22Rv1 (cell line): ENCODE measurements at regions not wholly inside any gene's neighbourhood (a gene's known extent, or its start where the extent isn't known, plus 50 kb on each side); places are given as distances from the start of the nearest gene placed in this dataset.

Experiments
- ZFX ChIP-seq: fragments of 450-650 bp; IDR thresholded peaks from 2 replicates; pipeline ENCODE4 v1.6.1; 2017; ENCODE audit warnings: antibody characterized with exemption, borderline replicate concordance
- TF ChIP-seq, protein P1 (sequence below): fragments of 450-650 bp; IDR thresholded peaks from 2 replicates; pipeline ENCODE4 v1.5.1; 2017; ENCODE audit warnings: mild to moderate bottlenecking

GRCh38 chr13:58266271-58266670, 634.7 kb downstream of the PCDH17 start:
- TF ChIP-seq, protein P1, sequence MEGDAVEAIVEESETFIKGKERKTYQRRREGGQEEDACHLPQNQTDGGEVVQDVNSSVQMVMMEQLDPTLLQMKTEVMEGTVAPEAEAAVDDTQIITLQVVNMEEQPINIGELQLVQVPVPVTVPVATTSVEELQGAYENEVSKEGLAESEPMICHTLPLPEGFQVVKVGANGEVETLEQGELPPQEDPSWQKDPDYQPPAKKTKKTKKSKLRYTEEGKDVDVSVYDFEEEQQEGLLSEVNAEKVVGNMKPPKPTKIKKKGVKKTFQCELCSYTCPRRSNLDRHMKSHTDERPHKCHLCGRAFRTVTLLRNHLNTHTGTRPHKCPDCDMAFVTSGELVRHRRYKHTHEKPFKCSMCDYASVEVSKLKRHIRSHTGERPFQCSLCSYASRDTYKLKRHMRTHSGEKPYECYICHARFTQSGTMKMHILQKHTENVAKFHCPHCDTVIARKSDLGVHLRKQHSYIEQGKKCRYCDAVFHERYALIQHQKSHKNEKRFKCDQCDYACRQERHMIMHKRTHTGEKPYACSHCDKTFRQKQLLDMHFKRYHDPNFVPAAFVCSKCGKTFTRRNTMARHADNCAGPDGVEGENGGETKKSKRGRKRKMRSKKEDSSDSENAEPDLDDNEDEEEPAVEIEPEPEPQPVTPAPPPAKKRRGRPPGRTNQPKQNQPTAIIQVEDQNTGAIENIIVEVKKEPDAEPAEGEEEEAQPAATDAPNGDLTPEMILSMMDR: no peak
- no peak for TF ChIP-seq ZFX
